ENCODE measurements at regions not wholly inside any gene's neighbourhood (a gene's known extent, or its start where the extent isn't known, plus 50 kb on each side); places are given as distances from the start of the nearest gene placed in this dataset.

DNA sequence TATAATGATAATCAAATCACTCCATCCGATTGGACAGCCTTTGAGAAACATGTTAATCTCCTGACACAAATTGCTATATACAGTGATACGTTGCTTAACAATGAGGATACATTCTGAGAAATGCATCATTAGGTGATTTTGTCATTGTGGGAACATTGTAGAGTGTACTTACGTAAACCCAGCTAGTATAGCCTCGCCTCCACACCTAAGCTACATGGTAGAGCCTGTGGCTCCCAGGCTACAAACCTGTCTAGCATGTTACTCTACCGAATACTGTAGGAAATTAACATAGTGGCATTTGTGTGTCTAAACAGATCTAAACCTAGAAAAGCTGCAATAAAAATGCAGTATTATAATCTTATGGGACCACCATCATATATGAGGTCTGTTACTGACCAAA, 128.6 kb upstream of the PWP1 start:
- no peaks in the 10 kb centered on the region for H3K79me2 ChIP-seq (ENCODE audit: control insufficient read depth, insufficient read depth, low read length)
- DNase-seq (ENCODE audit: low read depth in 2 of 2), result no peak
- no peak overlapping the region for H2AFZ ChIP-seq (ENCODE audit: low read length)
- H3K4me1 ChIP-seq (ENCODE audit: control insufficient read depth, extremely low read depth, insufficient read depth, low read length), result no peaks in the 10 kb centered on the region
- H4K20me1 ChIP-seq (ENCODE audit: control insufficient read depth, extremely low read depth, insufficient read depth, low read length), result no peaks in the 10 kb centered on the region
- no peak overlapping the region for H3K9ac ChIP-seq (ENCODE audit: insufficient read depth, low read length)
- H3K4me2 ChIP-seq (ENCODE audit: extremely low read depth, insufficient read depth, low read length), result no peak overlapping the region
- H3K36me3 ChIP-seq (ENCODE audit: control insufficient read depth, insufficient read depth, low read length), result no peaks in the 10 kb centered on the region
- no peaks in the 10 kb centered on the region for H3K27me3 ChIP-seq (ENCODE audit: control insufficient read depth, insufficient read depth, low read length)
- no peak overlapping the region for H3K27ac ChIP-seq (ENCODE audit: insufficient read depth, low read length)
- no peaks in the 10 kb centered on the region for H3K9me3 ChIP-seq (ENCODE audit: control insufficient read depth, insufficient read depth, low read depth, low read length)
- H3K4me3 ChIP-seq (replicated peaks in 1 of 4; ENCODE audit: control extremely low read depth in 1 of 4, insufficient read depth in 1 of 4, low read depth in 3 of 4, low read length in 4 of 4), result no peak overlapping the region
- no peak for TF ChIP-seq EZH2 (IDR thresholded peaks at IDR 0.05; ENCODE audit: low read length, missing control alignments)
- TF ChIP-seq, protein P1, sequence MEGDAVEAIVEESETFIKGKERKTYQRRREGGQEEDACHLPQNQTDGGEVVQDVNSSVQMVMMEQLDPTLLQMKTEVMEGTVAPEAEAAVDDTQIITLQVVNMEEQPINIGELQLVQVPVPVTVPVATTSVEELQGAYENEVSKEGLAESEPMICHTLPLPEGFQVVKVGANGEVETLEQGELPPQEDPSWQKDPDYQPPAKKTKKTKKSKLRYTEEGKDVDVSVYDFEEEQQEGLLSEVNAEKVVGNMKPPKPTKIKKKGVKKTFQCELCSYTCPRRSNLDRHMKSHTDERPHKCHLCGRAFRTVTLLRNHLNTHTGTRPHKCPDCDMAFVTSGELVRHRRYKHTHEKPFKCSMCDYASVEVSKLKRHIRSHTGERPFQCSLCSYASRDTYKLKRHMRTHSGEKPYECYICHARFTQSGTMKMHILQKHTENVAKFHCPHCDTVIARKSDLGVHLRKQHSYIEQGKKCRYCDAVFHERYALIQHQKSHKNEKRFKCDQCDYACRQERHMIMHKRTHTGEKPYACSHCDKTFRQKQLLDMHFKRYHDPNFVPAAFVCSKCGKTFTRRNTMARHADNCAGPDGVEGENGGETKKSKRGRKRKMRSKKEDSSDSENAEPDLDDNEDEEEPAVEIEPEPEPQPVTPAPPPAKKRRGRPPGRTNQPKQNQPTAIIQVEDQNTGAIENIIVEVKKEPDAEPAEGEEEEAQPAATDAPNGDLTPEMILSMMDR (conservative IDR thresholded peaks at IDR 0.05 in 1 of 2, IDR thresholded peaks at IDR 0.05 in 1 of 2; ENCODE audit: low read depth in 1 of 2, low read length in 2 of 2), result no peak

GRCh38 chr12:107557589-107558100, 128.0 kb upstream of the PWP1 start:
- Histone ChIP-seq H4K20me1 (ENCODE audit: control insufficient read depth, extremely low read depth, insufficient read depth, low read length) (no peaks in the 10 kb centered on the region), H3K9ac (ENCODE audit: insufficient read depth, low read length) (no peak overlapping the region), H3K36me3 (ENCODE audit: control insufficient read depth, insufficient read depth, low read length) (no peaks in the 10 kb centered on the region), H3K27me3 (ENCODE audit: control insufficient read depth, insufficient read depth, low read length) (no peaks in the 10 kb centered on the region), H3K4me3 (replicated peaks in 1 of 4; ENCODE audit: control extremely low read depth in 1 of 4, insufficient read depth in 1 of 4, low read depth in 3 of 4, low read length in 4 of 4) (no peak overlapping the region), H3K4me2 (ENCODE audit: extremely low read depth, insufficient read depth, low read length) (no peak overlapping the region), H2AFZ (ENCODE audit: low read length) (no peak overlapping the region), H3K79me2 (ENCODE audit: control insufficient read depth, insufficient read depth, low read length) (no peaks in the 10 kb centered on the region), H3K27ac (ENCODE audit: insufficient read depth, low read length) (no peak overlapping the region), H3K4me1 (ENCODE audit: control insufficient read depth, extremely low read depth, insufficient read depth, low read length) (no peaks in the 10 kb centered on the region), H3K9me3 (ENCODE audit: control insufficient read depth, insufficient read depth, low read depth, low read length) (no peaks in the 10 kb centered on the region)
- TF ChIP-seq, protein P1 (conservative IDR thresholded peaks at IDR 0.05 in 1 of 2, IDR thresholded peaks at IDR 0.05 in 1 of 2; ENCODE audit: low read depth in 1 of 2, low read length in 2 of 2), result no peak
- no peak for TF ChIP-seq EZH2 (IDR thresholded peaks at IDR 0.05; ENCODE audit: low read length, missing control alignments)
- DNase-seq (ENCODE audit: low read depth in 2 of 2), result no peak

- H3K79me2 ChIP-seq (ENCODE audit: control insufficient read depth, insufficient read depth, low read length), result no peaks in the 10 kb centered on the region
Measured at GRCh38 chr12:107558141-107558815, 127.3 kb upstream of the PWP1 start.

More at GRCh38 chr12:107558141-107558815, 127.3 kb upstream of the PWP1 start:
- H3K4me2 ChIP-seq (ENCODE audit: extremely low read depth, insufficient read depth, low read length), result no peak overlapping the region
- H3K9me3 ChIP-seq (ENCODE audit: control insufficient read depth, insufficient read depth, low read depth, low read length), result no peaks in the 10 kb centered on the region
- no peak overlapping the region for H3K9ac ChIP-seq (ENCODE audit: insufficient read depth, low read length)
- DNase-seq (ENCODE audit: low read depth in 2 of 2), result no peak
- no peaks in the 10 kb centered on the region for H3K27me3 ChIP-seq (ENCODE audit: control insufficient read depth, insufficient read depth, low read length)
- H3K36me3 ChIP-seq (ENCODE audit: control insufficient read depth, insufficient read depth, low read length), result no peaks in the 10 kb centered on the region
- H3K4me3 ChIP-seq (replicated peaks in 1 of 4; ENCODE audit: control extremely low read depth in 1 of 4, insufficient read depth in 1 of 4, low read depth in 3 of 4, low read length in 4 of 4), result no peak overlapping the region
- H3K27ac ChIP-seq (ENCODE audit: insufficient read depth, low read length), result no peak overlapping the region
- TF ChIP-seq EZH2 (IDR thresholded peaks at IDR 0.05; ENCODE audit: low read length, missing control alignments), result no peak
- TF ChIP-seq, protein P1 (conservative IDR thresholded peaks at IDR 0.05 in 1 of 2, IDR thresholded peaks at IDR 0.05 in 1 of 2; ENCODE audit: low read depth in 1 of 2, low read length in 2 of 2), result no peak
- no peaks in the 10 kb centered on the region for H4K20me1 ChIP-seq (ENCODE audit: control insufficient read depth, extremely low read depth, insufficient read depth, low read length)
- H3K4me1 ChIP-seq (ENCODE audit: control insufficient read depth, extremely low read depth, insufficient read depth, low read length), result no peaks in the 10 kb centered on the region
- H2AFZ ChIP-seq (ENCODE audit: low read length), result no peak overlapping the region

All from fibroblast of lung (primary cell).